Endothelial cell of umbilical vein (primary cell): ENCODE measurements at regions not wholly inside any gene's neighbourhood (a gene's known extent, or its start where the extent isn't known, plus 50 kb on each side); places are given as distances from the start of the nearest gene placed in this dataset.

ENCODE experiments used
- BruUV-seq: library from RNA; stranded (reverse); fragments of 400-500 nt; replicated peaks from 2 replicates; lab custom pipeline; 2021; lab: Mats Ljungman, UMichigan
- CTCF ChIA-PET: fragments of 300-600, 350-600 bp; sonication (Branson Sonifier 250); formaldehyde crosslinking; loops from one replicate; lab custom pipeline; 2021; ENCODE audit warnings: antibody characterized with exemption, inconsistent platforms; lab: Charles Lee
- POLR2A ChIA-PET: fragments of 300-600, 350-600 bp; sonication (Branson Sonifier 250); formaldehyde crosslinking; loops from one replicate; lab custom pipeline; 2021; ENCODE audit warnings: antibody characterized with exemption, inconsistent platforms; lab: Charles Lee
- DNase-seq: peaks from one replicate; pipeline ENCODE4 v3.0.0-alpha.2; 2011; ENCODE audit warnings: low read depth, low spot score
- FAIRE-seq: peaks from 2 replicates; lab custom pipeline; 2011; peaks lifted over from hg19 to GRCh38; lab: Jason Lieb, UNC
- H2AFZ ChIP-seq: 2 replicates; pipeline ENCODE4 v1.6.0; 2012; ENCODE audit warnings: low read depth, low read length, control low read depth, inconsistent platforms
- H3K27ac ChIP-seq: 2 replicates; pipeline ENCODE4 v1.5.1; 2011; ENCODE audit warnings: low read depth, mild to moderate bottlenecking, control low read depth, low read length, moderate library complexity; ENCODE audit not compliant: insufficient read depth
- H3K27me3 ChIP-seq, 2 experiments: 2 replicates each; pipeline versions ENCODE4 v1.6.0 to v1.6.1; 2011; ENCODE audit warnings: low read length in 2 of 2, mixed read lengths in 1 of 2; ENCODE audit not compliant: control insufficient read depth in 2 of 2, insufficient read depth in 2 of 2
- H3K36me3 ChIP-seq, 2 experiments: 2 replicates in 1 of 2; 3 replicates in 1 of 2; pipeline ENCODE4 v1.5.1; 2011; ENCODE audit warnings: low read length in 2 of 2, mild to moderate bottlenecking in 1 of 2, moderate library complexity in 1 of 2; ENCODE audit not compliant: control insufficient read depth in 2 of 2, insufficient read depth in 2 of 2; ENCODE audit errors: extremely low read depth in 1 of 2
- H3K4me1 ChIP-seq: 3 replicates; pipeline ENCODE4 v1.5.1; 2011; ENCODE audit warnings: mild to moderate bottlenecking, low read length; ENCODE audit not compliant: control insufficient read depth, insufficient read depth; ENCODE audit errors: extremely low read depth
- H3K4me2 ChIP-seq: 2 replicates; pipeline ENCODE4 v1.6.1; 2011; ENCODE audit warnings: low read length, control low read depth, mixed read lengths; ENCODE audit not compliant: insufficient read depth
- H3K4me3 ChIP-seq, 3 experiments: fragments of 200-600 bp in 1 of 3; sonication (generic), shearing (Covaris generic) in 1 of 3; replicated peaks in 1 of 3; 2 replicates each; pipeline ENCODE4 v1.5.1; 2011 to 2016; ENCODE audit warnings: control low read depth in 3 of 3, low read length in 3 of 3, mild to moderate bottlenecking in 2 of 3, inconsistent platforms in 1 of 3, low read depth in 1 of 3, moderate library complexity in 1 of 3; ENCODE audit not compliant: insufficient read depth in 1 of 3
- H3K79me2 ChIP-seq: 2 replicates; pipeline ENCODE4 v1.6.0; 2012; ENCODE audit warnings: low read length, inconsistent platforms; ENCODE audit not compliant: control insufficient read depth, insufficient read depth
- H3K9ac ChIP-seq: replicated peaks from 2 replicates; pipeline ENCODE3; 2011; ENCODE audit warnings: low read length, control low read depth; ENCODE audit not compliant: insufficient read depth; ENCODE audit errors: extremely low read depth
- H3K9me1 ChIP-seq: replicated peaks from 3 replicates; pipeline ENCODE4 v1.6.0; 2011; ENCODE audit warnings: mild to moderate bottlenecking, low read length; ENCODE audit not compliant: control insufficient read depth, insufficient read depth; ENCODE audit errors: extremely low read depth
- H3K9me3 ChIP-seq: replicated peaks from 2 replicates; pipeline ENCODE4 v1.5.1; 2012; ENCODE audit warnings: low read length, inconsistent platforms; ENCODE audit not compliant: control insufficient read depth, insufficient read depth
- H4K20me1 ChIP-seq: replicated peaks from 2 replicates; pipeline ENCODE3; 2011; ENCODE audit warnings: mild to moderate bottlenecking, low read length; ENCODE audit not compliant: control insufficient read depth, insufficient read depth; ENCODE audit errors: extremely low read depth
- CTCF ChIP-seq, 2 donors: IDR thresholded peaks; 1 replicate in 1 of 2; 2 replicates in 1 of 2; pipeline ENCODE4 v1.5.1; 2011; ENCODE audit warnings: low read length in 2 of 2, mild to moderate bottlenecking in 2 of 2, moderate library complexity in 2 of 2, control low read depth in 1 of 2, inconsistent platforms in 1 of 2, low read depth in 1 of 2; ENCODE audit not compliant: insufficient read depth in 1 of 2; ENCODE audit errors: extremely low read depth in 1 of 2
- EZH2 ChIP-seq: IDR thresholded peaks from 2 replicates; pipeline ENCODE4 v1.6.1; 2012; ENCODE audit warnings: borderline replicate concordance, low read depth, mild to moderate bottlenecking, moderate library complexity, low read length, inconsistent platforms; ENCODE audit not compliant: severe bottlenecking
- FOS ChIP-seq: IDR thresholded peaks from 2 replicates; pipeline ENCODE4 v1.6.1; 2011; ENCODE audit warnings: mild to moderate bottlenecking, low read length, moderate library complexity, borderline replicate concordance; ENCODE audit not compliant: insufficient read depth
- GATA2 ChIP-seq: IDR thresholded peaks from 2 replicates; pipeline ENCODE4 v1.7.0; 2011; ENCODE audit warnings: low read depth, mild to moderate bottlenecking, moderate library complexity, mixed read lengths, low read length; ENCODE audit not compliant: insufficient read length, insufficient read depth
- JUN ChIP-seq: IDR thresholded peaks from 2 replicates; pipeline ENCODE4 v1.6.1; 2011; ENCODE audit warnings: borderline replicate concordance, low read depth; ENCODE audit not compliant: insufficient read length, insufficient read depth
- MAX ChIP-seq: IDR thresholded peaks from 2 replicates; pipeline ENCODE4 v1.6.1; 2011; ENCODE audit not compliant: insufficient read depth, insufficient read length
- MYC ChIP-seq: IDR thresholded peaks from one replicate; pipeline ENCODE4 v1.6.1; 2011; ENCODE audit warnings: mild to moderate bottlenecking, low read depth, low read length
- POLR2A ChIP-seq: IDR thresholded peaks from 2 replicates; pipeline ENCODE4 v1.6.1; 2012; ENCODE audit warnings: low read depth, mild to moderate bottlenecking, control low read depth, low read length
- POLR2AphosphoS5 ChIP-seq: IDR thresholded peaks from 2 replicates; pipeline ENCODE4 v1.6.1; 2012; ENCODE audit warnings: low read depth, mild to moderate bottlenecking, control low read depth, low read length, moderate library complexity; ENCODE audit not compliant: insufficient read depth
- dilution Hi-C: fragments of 300-500 bp; cut with MboI; formaldehyde crosslinking; loops from one replicate; pipeline ENCODE4 v1.15.0; 2019; ENCODE audit warnings: low sequenced_read_pairs; ENCODE audit not compliant: extremely low pct_ligation_motif_present
- intact Hi-C: fragments of 100-400 bp; cut with micrococcal nuclease; formaldehyde crosslinking; loops from one replicate; pipeline ENCODE4 v1.10.0; 2022

GRCh38 chr14:104301731-104302460, 163.5 kb downstream of the KIF26A start:
- H3K4me3 ChIP-seq, result no peak overlapping the region
- no peaks in the 10 kb centered on the region for H3K36me3 ChIP-seq
- dilution Hi-C loops (no loop called here), intact Hi-C loops (no loop called here)
- H3K27me3 ChIP-seq, result no peaks in the 10 kb centered on the region
- H3K4me2 ChIP-seq, result no peak overlapping the region
- DNase-seq (no peak), FAIRE-seq (no peak)
- no peaks in the 10 kb centered on the region for H3K9me3 ChIP-seq
- BruUV-seq, result no TSS peak
- ChIA-PET CTCF (no interaction called here), POLR2A (no interaction called here)
- no peaks in the 10 kb centered on the region for H3K79me2 ChIP-seq
- no peak overlapping the region for H3K27ac ChIP-seq
- no peak overlapping the region for H2AFZ ChIP-seq
- TF ChIP-seq JUN (no peak), CTCF (IDR thresholded peaks at IDR 0.05; ENCODE audit: extremely low read depth in 1 of 2, insufficient read depth in 1 of 2, low read depth in 1 of 2, low read length in 2 of 2) (no peak), EZH2 (no peak), GATA2 (no peak), FOS (no peak), POLR2A (no peak), MAX (no peak), MYC (no peak), POLR2AphosphoS5 (no peak)
- no peaks in the 10 kb centered on the region for H3K9me1 ChIP-seq
- no peaks in the 10 kb centered on the region for H4K20me1 ChIP-seq
- H3K9ac ChIP-seq, result no peak overlapping the region
- peaks cover 2% of the 10 kb centered on the region for H3K4me1 ChIP-seq
